ENCODE measurements at regions not wholly inside any gene's neighbourhood (a gene's known extent, or its start where the extent isn't known, plus 50 kb on each side); places are given as distances from the start of the nearest gene placed in this dataset.

- no peak for TF ChIP-seq GATA2 (IDR thresholded peaks at IDR 0.05; ENCODE audit: low read depth, low read length)
- no peak for TF ChIP-seq GATA3 (IDR thresholded peaks at IDR 0.05; ENCODE audit: low read depth, low read length)
Measured at GRCh38 chr5:161036296-161036695, 184.3 kb upstream of the ATP10B start.

All from SH-SY5Y (cell line).